Hematopoietic multipotent progenitor cell treated with erythropoietin and hydrocortisone succinate and interleukin-3 and kit ligand, for 8 days (in vitro differentiated cells): ENCODE measurements at regions not wholly inside any gene's neighbourhood (a gene's known extent, or its start where the extent isn't known, plus 50 kb on each side); places are given as distances from the start of the nearest gene placed in this dataset.

Experiments
- DNase-seq: peaks from one replicate; pipeline ENCODE4 v3.0.0-alpha.2; 2015

GRCh38 chr5:112024769-112025168 lies 267.8 kb upstream of the NREP start:
- DNase-seq = no peak

DNA sequence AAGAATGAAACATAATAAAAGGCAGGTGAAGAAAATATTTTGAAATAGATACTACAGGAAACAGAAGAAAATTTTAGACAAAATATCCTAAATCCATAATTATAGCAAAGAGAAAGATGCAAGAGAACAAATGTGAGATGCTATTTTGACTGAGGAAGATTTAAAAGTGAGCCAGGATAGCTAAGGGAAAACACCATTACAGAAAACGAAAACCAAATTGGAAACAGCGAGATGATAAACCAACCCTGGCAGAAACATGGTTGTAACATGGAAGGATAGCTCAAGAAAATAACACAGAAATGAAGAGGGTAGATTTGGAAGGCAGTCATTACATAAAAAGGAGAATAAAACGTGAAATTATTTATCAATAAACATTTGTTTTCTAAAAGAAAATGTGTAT lies 267.2 kb upstream of the NREP start:
- DNase-seq = no peak

- DNase-seq = no peak
Observed at GRCh38 chr5:112023766-112024165, 266.8 kb upstream of the NREP start.

DNA sequence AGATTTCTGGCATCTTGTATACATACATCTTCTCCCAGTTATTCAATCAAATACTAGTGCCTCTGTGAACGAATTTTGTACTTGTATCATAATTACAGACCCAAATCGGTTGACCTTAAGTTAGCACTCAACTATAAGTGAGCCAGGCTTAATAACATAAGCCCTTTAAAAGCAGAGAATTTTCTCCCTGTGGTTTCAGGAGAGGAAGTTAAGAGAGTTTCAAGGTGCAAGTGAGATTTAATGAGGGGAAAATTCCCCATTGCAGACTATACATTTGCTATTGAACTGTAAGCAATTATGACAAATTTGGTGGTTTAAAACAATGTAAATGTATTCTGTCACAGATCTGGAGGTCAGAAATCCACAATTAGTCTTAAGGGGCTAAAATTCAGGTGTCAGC lies 261.9 kb upstream of the NREP start:
- no peak for DNase-seq

DNA sequence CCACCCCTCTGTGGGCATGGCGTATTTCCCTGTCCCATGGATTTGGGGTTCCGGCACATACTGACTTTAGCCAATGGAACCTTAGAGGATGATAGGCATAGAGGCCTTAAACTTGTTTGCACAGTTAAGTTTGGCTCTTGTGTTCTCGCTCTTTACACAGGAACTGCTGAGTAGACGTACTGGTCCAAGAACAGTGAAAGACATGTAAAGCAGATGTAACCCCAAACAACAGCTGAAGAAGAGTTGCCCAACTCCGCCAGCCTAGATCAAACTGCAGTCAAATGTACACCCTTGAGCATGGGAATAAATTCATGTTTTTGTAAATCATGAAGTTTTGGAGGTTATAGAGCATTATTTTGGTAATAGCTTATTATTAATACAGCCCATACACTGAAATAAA lies 260.0 kb upstream of the NREP start:
- no peak for DNase-seq

- DNase-seq = no peak
Observed at GRCh38 chr5:112014783-112015395, 257.9 kb upstream of the NREP start.

DNA sequence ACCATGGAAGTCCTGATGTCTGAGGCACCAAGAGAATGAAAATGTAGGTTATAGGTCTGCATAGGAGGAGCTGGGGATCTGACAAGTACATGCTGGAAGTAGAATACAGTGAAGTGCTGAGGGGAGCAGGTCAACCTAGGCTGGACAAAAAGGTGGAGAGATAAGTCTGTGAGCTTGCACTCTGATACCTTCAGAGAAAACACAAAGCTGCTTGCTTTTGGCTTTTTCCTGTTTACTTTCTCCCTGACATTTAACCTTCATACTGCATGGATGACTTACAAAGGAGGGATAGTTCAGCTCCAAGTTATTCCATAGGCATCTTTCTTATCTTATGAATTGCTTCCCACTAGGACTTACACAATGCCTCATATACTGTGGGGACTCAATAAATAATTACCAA lies 256.7 kb upstream of the NREP start:
- no peak for DNase-seq

GRCh38 chr5:112012104-112012503 lies 255.1 kb upstream of the NREP start:
- no peak for DNase-seq

- no peak for DNase-seq
Observed at GRCh38 chr5:112010475-112010874, 253.5 kb upstream of the NREP start.

DNA sequence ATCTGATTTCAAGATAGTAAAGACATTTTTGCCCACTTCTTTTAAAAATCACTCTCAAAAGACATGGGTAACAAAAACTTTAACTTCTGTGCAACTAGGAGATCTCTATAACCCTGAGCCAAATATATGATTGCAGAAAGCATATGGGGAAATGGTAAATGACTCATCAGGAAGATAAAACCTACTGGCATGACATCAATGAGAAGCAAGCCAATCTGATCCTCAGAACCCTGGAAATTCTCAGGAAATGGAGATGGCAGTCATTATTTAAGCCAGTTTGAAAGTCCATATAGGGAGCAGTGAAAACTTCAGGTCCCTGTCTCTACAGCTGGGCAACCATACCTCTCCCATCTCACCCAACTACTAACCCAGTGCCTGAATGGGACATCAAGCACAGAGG lies 249.7 kb upstream of the NREP start:
- no peak for DNase-seq

GRCh38 chr5:112005623-112005930 lies 248.6 kb upstream of the NREP start:
- no peak for DNase-seq

DNA sequence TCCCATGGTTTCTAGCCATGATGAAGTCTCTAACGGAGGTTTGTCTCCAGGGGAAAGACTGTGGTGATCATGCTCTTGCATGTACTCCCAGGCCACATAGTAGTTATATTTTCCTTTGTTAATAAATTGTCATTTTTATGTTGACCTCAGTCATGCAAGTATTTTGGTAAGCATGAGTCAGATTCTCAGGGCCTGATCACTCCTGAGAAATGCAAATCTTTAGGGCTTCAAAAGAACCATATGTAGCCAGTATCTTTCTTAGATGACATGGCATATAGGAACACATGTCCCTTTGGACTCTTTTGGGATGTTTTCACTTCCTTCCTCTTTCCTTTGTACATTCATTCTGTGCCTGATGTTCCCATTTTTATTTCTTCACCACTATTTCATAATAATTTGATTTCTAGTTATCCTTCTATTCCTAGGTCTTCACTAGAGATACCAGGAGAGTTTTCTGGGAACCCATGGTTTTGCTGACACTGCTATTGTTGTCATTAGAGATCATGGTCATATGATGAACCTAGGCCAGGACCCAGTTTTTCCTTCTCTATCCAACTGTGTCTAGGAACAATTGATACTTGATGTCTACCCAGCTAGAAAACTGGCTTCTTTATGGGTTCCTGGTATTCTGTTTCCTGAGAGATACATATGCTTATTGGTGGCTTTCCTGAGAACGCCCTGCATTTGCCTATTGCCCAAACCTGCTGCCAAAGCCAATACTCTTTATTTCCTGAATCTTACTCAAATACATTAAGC lies 248.1 kb upstream of the NREP start:
- no peak for DNase-seq

DNA sequence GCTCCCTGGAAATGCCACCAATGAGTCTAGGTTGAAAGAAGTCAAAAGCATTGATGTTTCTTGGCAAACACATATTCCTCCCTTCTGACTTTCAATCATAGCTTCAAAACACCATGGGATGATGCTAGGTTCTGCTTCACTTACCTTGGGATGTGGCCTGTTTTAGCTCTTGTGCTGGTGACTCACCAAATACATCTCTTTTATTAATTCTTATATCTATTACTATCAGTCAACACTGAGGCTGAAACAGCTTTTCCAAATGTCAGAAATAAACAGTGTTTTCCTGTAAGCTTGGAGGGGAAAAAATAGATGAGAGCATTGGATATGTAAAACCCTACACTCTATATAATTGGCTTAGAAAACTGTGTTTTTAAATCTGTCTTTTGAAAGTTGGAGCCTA lies 245.4 kb upstream of the NREP start:
- no peak for DNase-seq

GRCh38 chr5:111999286-111999685 lies 242.3 kb upstream of the NREP start:
- no peak for DNase-seq

DNA sequence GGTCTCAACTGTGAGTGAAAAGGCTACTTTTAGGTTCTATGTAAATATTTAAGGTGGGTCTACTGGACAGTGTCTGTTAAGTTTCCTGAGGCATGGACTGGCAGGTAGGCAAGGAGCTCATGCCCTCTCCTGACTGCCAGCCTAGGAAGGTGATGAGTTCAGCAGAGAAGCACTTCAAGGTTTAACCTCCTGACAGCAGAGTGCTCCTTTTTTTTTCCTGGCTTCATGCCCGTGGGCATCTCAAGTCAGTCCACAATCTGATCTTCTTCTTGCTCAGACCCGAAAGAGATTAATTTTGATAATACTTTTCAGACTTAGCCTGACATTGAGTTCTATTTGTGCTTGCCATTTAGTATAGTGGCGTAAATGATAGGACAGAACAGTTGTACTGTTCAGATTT lies 241.9 kb upstream of the NREP start:
- no peak for DNase-seq

DNA sequence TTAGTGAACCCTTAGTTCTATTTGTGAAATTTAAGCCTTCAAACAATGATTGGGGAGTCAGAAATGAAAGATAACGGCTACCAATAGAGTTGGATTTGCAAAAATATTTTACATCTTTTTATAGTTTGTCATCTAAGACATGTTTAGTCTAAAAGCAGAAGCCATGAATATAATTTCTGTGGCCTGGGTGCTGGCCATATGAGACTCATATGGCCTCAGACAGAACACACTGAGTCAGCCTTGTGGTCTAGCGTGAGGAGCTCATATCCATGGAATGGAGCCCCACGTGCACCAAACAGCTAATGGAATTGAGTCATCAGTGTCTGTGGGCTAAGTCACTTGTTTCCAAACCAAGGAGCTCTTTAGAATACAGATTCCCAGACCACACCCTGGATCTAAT lies 240.7 kb upstream of the NREP start:
- no peak for DNase-seq

- DNase-seq = no peak
Observed at GRCh38 chr5:111997308-111997707, 240.3 kb upstream of the NREP start.

- no peak for DNase-seq
Observed at GRCh38 chr5:111996574-111996973, 239.6 kb upstream of the NREP start.

DNA sequence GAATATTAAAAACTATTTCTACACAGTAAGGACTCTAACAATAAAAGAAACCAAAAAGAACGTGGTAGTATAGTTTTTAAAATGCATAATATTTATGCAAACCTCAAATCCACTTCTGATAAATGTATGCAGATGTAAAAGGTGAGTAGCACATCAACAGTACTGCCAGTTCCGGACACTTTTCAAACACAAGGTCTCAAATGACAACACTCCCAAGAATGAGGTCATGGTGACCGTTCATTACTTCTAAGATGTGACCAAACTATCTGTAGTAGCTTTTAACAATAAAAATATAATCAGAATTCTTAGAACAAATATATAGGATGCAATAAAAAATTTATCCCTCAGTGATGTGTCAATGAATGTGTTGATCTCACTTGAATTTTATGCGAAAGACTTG lies 238.7 kb upstream of the NREP start:
- DNase-seq = no peak

GRCh38 chr5:111993242-111993641 lies 236.2 kb upstream of the NREP start:
- DNase-seq = no peak

- no peak for DNase-seq
Observed at GRCh38 chr5:111984044-111984443, 227.1 kb upstream of the NREP start.

DNA sequence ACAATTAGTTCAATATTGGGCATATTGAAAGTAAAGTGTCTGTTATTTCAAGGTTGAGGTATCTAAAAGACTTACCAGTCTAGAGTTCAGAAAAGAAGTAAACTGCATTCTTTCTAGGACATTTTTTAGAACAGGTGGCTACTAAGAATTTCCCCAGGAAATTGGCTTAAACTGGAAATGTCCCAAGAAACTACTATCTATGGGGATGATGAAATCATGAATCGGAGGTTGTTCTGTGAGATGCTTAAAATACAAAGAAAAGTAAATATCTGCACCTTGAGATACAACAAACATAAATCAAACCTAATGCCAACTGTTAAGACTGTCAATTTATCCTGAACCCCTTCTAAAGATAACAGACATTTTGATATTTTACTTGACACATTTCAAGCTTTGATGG lies 226.5 kb upstream of the NREP start:
- DNase-seq = no peak

DNA sequence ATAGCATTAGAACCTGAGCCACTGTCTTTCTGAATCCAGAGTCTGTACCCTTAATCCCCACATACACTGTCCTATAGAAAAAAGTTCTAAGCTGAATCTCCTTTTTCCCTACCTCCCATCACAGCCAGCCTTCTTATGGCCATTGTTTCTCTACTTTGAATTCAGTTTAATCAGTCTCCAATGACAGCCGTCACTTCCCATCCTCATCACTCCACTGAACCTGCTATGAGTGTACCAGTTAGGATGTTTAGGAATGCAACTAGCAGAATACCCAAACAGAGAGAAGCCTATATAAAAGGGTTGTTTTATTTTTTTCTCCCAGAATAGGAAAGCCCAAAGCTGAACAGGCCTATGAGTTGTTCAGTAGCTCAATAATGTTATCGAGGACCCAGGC lies 220.4 kb upstream of the NREP start:
- no peak for DNase-seq

DNA sequence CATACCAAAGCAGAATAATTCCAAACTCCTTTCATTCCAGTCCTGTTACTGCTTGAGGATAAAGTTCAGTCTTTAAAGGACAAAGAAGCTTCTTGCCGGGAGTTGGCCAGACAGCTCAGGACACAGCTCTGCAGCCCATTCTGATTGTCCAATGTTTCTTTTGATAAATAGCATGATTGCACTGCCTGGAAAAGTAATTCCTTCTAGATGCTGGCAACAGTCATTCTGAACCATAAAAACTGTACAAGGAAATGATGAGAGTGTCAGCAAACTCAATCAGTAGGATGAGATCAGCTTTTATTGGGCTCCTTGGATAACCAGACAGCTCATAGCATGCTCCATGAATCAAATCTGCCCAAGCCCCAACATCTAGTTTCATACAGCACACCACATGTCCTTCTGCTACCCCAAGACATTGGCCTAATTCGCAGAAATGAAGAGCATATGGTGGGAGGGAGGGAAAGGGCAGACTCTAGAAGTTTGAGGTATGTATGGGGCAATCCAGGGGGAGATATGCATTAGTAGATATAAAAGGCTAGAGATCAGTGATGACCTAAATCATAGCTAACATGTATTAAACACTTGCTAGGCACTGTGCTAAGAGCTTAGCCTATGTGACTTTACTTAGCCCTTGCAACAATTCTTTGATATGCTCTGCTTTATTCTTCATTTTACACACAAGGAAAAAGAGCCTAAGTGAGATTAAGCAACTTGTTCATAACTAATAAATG lies 219.9 kb upstream of the NREP start:
- no peak for DNase-seq

- DNase-seq = no peak
Observed at GRCh38 chr5:111975133-111975532, 218.1 kb upstream of the NREP start.
